ENCODE measurements at regions not wholly inside any gene's neighbourhood (a gene's known extent, or its start where the extent isn't known, plus 50 kb on each side); places are given as distances from the start of the nearest gene placed in this dataset.

DNA sequence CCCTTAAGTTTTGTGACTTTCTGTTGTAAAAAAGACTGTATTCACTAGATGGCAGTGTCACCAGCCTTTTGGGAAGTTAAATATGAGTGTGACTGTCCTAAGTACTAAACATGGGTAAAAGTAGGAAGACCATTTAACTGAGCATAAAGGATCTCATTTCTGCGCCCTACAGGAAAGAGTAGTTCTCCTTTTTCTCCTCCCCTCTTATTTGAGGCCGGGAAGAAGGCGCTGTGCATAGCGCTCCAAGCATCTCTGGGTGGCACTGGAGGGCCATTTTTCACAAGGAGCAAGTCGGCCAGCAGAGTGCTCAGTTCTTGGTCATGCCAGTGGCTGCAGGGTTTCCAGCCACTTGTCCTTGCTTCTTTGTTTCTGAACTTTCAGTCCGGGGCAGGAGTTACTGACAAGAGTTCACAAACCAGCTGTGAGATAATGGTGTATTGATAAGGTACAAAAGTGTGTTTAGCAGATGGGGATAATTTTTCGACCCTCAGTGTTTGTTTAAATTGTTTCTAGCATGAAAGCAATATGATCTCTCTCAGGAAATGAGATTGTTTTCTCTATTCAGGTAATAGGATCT lies 227.6 kb upstream of the DMRT1 start:
- TF ChIP-seq, protein P1, sequence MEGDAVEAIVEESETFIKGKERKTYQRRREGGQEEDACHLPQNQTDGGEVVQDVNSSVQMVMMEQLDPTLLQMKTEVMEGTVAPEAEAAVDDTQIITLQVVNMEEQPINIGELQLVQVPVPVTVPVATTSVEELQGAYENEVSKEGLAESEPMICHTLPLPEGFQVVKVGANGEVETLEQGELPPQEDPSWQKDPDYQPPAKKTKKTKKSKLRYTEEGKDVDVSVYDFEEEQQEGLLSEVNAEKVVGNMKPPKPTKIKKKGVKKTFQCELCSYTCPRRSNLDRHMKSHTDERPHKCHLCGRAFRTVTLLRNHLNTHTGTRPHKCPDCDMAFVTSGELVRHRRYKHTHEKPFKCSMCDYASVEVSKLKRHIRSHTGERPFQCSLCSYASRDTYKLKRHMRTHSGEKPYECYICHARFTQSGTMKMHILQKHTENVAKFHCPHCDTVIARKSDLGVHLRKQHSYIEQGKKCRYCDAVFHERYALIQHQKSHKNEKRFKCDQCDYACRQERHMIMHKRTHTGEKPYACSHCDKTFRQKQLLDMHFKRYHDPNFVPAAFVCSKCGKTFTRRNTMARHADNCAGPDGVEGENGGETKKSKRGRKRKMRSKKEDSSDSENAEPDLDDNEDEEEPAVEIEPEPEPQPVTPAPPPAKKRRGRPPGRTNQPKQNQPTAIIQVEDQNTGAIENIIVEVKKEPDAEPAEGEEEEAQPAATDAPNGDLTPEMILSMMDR (IDR thresholded peaks at IDR 0.05), result peak; percentile 86
- no peak for TF ChIP-seq ZFX (IDR thresholded peaks at IDR 0.05; ENCODE audit: borderline replicate concordance)

Data from 22Rv1 (cell line).